Activated CD4-positive, alpha-beta T cell treated with anti-CD3 and anti-CD28 coated beads, Interleukin-2, amount 50 U/mL, for 4 hours (primary cell): ENCODE measurements at regions not wholly inside any gene's neighbourhood (a gene's known extent, or its start where the extent isn't known, plus 50 kb on each side); places are given as distances from the start of the nearest gene placed in this dataset.
"Not testable (repeated sequence)": the region's sequence is repeated elsewhere in the genome, so short reads cannot be mapped to it uniquely, and the experiment has no call there.

ENCODE experiments used
- DNase-seq, 2 experiments: peaks; one replicate each; pipeline ENCODE4 v3.0.0-alpha.2; 2020

DNA sequence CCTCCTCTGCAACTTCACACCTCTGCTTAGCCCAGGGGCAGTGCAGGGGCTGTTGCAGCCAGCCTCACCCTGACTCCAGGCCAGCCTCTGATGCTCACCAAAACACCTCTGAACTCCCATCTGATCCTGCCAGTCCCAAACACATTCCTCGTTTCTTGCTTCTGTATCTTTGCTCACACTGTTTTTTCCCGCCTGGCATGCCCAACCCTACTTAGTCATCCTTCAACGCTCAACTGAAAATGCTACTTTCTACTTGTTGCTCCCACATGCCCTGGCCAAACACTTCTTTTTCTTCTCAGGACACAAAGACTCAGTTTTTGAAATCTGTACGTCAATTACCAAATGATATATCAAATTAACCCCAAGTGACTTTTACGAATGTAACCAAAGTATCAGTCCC is 140.8 kb upstream of the ZBED5 start:
- DNase-seq: no peak

DNA sequence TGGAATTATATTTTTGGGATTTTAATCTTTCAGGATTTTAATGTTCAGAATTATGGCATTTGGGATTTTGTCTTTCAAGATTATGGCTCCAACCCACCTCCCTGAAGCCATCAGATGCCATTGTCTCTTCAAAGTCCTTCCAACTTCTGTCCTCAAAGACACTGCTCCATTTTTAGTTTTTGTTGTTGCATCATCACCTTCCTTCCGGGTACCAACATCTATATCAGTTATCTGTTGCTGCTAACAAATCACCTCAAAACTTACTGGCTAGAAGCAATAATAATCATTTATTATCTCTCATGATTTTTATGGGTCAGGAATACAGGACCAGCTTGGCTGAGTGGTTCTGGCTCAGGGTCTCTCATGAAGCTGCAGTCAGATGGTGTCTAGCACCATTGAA is 138.8 kb upstream of the ZBED5 start:
- DNase-seq: no peak

DNA sequence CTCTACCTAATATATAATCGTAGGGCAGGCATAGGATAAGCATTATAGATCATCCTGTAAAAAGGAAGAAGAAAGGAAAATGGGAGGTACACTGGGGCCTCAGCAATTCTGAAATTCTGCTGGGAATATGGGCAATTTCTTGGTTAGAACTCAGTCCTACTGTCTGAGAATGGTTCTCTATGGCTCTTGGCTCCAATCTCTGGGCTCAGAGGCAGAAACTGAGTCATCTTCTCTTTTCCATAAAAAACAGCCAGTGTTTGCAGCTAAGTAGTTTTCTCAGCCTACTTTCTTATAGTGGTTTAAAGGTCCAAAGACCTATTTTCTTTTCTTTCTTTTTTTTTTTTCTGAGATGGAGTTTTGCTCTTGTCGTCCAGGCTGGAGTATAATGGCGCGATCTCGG is 135.8 kb upstream of the ZBED5 start:
- no peak for DNase-seq

DNA sequence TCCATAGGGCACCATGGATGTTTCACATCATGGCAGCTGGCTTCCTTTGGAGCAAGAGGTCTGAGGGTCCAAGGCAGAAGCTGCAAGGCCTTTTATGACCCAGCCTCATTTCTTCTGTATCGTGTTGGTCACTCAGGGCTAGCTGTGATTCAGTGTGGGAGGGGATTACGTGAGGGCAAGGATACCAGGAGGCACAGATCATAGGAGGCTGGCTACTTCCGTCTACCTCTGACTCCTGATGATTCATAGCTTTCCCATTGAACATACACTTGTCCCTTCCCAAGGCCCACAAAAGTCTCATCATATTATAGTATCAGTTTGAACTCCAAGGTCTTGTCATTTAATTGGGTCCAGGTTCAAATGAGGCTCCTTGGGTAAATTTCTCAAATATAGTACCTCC is 135.3 kb upstream of the ZBED5 start:
- no peak for DNase-seq

DNA sequence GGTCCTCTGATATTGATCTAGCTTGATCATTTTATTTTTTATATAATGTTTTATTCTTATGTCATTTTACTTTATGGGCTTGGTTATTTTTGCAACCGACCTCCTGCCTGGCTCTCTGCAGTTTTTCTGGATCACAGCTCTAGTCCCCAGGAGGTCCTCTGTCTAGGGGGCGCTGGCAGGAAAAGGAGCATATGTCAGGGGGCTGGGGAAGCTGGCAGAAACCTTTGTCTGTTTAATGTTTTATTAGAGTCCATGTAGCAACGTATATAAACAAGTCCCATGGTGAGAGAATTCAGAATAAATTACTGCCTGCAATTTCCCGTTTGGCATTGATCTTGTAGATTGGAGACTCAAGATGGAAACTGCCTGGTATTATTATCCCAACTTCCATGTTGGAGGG is 133.5 kb upstream of the ZBED5 start:
- no peak for DNase-seq

DNA sequence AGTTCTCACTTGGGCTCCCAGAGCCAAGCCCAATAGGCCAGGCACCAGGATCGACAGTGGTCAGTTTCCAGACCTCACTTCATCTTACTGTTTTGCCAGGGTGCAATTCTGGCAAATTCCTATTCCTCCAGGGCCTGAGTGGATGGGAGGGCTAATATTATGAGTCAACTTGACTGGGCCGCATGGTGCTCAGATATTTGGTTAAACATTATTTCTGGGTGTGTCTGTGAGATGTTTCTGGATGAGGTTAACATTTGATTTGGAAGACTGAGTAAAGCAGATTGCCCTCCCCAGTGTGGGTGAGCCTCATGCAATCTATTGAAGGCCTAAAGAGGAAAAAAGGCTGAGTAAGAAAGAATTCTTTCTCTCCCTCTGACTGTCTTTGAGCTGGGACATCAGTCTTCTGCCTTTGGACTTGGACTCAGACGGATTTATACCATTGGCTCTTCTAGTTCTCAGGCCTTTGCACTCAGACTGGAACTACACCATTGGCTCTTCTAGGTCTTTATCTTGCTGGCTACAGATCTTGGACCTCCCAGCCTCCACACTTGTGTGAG is 132.9 kb upstream of the ZBED5 start:
- DNase-seq: no peak

DNA sequence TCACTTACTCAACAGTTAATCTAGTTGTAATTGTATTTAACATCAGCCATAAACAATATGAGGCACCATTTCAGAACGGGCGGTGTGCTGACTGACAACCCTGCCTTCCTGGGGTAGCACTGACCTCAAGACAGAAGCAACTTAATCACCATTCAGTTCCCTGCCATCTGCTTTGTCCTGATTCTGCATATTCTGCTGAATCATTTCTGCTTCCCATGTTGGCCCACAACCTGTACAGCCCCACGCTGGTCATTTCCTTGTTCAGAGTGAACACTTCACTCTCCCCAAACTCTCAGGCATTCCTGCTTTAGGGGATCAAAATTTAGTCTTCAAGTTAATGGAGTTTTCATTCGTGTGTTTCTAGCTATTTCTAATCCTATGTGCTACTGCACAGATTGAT is 132.3 kb upstream of the ZBED5 start:
- no peak for DNase-seq

DNA sequence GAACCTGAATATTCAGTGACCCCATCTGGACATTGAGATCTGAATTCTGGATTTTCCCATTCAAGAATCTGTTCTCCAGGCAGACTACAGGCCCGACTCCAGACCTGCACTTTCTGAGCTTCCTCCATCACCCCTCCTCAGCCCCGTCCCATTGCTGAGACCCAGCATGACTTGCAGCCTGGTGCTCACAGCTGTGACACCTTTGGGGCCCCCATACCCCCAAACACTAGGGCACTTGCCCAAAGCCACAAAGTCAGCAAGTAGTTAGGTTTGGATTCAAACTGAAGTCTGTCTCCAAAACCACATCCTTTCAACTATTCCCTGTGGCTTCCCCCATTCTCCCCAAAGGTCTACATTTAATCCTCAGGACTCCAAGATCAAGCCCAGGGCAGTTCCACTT is 128.2 kb upstream of the ZBED5 start:
- DNase-seq: no peak

DNA sequence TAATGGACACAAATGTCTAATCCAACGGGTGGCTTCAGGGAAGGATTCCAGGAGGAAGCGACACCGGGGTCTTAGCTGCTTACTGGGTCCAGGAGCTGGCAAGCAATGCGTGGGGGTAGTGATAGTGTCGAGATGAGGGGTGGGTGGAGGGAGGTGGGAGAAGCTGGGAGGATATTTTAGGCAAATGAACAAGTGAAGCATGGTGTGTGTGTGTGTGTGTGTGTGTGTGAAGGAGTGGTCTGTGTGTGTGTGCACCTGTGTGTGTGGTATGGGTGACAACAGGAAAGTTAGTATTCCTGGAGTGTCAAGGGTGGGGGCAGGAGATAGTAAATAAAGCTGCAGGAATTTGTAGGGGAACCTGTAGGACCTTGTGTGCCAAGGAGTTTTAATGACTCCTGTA is 126.9 kb upstream of the ZBED5 start:
- no peak for DNase-seq

DNA sequence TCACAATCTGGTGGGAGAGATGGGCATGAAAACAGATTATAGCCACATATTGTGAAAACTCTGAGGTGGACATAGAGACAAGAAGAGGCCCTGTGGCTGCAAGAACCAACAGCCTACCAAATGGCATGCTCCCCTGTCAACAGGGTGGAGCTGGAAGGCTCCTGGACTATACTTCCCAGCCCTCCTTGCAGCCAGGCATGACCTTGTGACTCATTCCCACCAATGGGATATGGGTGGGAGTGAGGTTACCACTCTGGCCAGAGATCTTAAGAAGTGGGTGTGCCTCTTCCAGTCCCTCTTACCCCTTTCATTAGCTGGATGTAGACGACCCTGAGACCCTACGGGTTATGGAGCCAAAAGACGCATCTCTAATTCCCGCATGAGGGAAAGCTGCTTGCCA is 126.4 kb upstream of the ZBED5 start:
- DNase-seq: no peak

DNA sequence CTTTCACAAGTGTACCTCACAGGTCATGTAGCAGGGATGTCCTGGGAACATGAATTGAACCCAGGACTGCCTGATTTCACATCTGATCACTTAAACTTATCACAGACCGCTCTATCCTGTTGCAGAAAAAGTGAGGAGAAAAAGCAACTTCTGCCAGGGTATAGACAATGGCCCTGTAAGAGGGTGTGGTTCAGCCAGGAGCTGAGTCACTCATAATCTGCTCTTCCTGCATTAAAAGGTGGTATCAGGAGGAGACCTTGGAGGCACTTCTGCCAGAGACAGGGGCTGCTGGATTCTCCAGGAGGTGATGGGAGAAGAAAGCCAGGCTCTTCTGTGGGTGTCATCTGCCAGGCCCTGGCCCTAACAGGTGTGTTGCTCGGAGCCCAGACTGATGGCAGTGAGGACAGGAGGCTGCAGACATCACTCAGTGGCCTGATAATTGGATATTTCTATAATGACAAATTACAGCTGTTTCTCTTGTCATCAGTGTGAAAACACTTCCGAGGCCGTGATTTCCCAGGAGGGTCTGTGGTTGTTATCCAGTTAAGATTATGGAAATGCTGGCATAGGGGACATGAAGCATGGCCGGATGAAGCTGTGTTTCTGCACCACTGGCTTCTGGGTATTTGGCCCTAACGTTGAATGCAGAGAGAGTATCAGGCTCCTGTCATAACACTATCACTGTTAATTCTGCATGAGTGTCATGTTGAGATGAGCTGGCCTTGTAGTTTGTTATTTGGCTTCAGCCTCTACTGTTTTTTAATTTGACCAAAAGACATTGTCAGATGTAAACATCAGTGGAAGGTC is 125.1 kb upstream of the ZBED5 start:
- no peak for DNase-seq

DNA sequence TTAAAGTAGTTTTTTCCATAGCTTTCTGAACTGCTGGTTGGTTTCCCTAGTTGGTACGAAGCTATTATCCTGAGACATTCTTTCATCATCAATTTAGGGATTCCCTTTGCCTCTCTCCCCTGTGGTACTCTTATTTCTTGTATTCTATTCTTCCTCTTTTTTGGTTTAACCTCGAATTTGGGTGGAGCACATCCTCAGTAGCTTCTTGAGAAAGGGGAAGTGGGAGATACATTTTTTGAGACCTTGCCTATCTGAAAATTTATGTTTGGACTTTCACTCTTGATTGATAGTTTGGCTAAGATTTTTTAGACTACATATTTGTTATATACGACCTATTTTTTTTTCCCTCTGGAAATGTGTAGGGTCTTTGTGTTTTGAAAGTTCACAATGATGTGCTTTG is 121.7 kb upstream of the ZBED5 start:
- DNase-seq: no peak

DNA sequence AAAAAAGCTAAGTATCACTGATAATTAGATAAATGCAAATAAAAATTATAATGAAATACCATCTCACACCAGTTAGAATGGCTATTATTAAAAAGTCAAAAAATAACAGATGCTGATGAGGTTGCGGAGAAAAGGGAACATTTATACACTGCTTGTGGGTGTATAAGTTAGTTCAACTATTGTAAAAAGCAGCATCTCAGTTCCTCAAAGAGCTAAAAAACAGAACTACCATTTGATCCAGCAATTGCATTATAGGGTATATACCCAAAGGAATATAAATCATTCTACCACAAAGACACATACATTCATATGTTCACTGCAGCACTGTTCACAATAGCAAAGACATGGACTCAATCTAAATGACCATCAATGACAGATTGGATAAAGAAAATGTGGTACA is 120.3 kb upstream of the ZBED5 start:
- DNase-seq: no peak

DNA sequence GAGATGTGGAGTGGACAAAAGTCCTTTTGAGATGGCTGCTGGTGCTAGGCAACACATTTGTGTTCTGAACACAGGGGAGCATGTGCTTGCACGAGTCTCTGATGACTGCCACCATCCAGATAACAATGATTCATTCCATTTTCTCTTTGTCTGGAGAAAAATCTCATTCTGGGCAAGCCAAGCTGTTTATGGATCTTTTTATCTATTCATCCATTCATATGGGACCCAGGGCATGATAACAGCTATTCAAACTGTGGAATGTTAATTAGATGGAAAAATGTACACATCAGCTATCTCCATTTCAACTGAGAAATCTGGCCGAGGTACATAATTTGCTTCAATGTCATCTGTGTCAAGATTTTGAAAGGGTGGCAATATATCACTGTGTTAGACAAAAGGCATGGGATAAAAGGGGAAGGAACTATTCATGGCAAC is 117.5 kb upstream of the ZBED5 start:
- DNase-seq: no peak

DNA sequence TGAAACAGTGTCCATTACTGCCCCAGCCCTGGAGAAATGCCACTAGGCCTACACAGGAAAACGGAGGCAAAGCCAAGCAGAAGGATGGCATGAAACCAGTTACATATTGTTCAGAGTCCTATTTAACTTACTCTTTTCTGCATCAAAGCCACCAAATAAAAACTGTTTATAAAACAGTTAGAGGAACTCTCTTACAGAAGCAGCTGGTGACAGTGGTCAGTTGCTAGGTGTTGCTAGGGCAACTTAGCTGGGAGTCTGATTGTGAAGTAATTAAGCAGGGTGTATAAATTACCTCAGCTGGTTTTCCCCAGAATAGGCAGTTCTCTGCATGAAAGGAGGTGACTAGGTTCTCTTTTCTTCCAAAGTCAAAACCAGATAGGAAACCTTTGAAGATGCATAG is 115.6 kb upstream of the ZBED5 start:
- no peak for DNase-seq

DNA sequence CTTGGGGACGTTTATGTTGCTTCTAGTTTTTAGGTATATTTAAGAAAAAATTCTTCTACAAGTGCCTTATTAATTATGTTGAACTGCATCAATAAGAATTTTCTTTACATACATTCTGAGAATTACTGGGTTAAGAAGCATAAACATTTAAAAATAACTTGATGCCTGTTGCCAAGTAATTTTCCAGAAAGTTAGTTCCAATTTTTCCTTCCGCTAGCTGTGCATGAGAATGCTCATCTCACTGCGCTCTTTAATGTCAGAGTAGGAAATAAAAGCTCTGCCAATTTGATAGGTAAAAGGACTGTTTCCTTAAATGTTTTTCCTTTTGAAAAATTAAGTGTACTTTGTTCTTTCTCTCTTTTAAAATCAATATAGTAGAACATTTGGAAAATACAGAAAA is 113.1 kb upstream of the ZBED5 start:
- no peak for DNase-seq

DNA sequence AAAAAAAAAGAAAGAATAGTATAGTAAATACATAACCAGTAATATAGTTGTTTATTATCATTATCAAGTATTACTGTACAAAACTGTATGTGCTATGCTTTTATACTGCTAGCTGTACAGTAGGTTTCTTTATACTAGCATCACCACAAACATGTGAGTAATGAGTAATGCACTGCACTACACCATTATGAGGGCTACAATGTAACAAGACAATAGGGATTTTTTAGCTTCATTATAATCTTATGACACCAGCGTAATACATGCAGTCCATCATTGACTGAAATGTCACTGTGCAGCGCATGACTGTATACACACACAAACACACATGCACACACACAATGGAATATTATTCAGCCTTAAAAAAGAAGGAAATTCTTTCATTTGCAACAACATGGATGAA is 111.5 kb upstream of the ZBED5 start:
- DNase-seq: no peak

DNA sequence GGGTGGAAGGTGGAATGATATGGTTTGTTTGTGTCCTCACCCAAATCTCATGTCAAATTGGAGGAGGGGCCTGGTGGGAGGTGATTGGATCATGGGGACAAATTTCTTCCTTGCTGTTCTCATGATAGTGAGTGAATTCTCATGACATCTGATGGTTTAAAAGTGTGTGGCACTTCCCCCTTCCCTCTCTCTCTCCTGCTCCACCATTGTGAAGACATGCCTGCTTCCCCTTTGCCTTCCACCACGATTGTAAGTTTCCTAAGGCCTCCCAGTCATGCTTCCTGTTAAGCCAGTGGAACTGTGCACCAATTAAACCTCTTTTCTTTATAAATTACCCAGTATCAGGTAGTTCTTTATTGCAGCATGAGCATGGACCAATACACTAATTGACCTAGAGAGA is 99.0 kb upstream of the ZBED5 start:
- DNase-seq: not testable (repeated sequence)

DNA sequence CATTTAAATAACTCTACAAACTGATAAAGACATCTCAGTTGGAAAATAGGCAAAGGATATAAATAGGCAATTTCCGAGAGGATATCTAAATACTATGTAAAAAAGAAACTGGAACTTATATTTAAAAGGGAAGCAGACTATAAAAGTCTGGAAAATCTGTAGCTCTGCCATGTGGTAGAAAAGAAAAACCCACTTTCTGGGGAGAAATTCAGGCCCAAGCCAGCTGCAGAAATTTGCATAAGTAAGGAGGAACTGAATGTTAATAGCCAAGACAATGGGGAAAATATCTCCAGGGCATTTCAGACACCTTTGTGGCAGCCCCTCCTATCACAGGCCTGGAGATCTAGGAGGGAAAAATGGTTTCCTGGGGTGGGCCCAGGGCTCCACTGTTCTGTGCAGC is 97.8 kb upstream of the ZBED5 start:
- no peak for DNase-seq

DNA sequence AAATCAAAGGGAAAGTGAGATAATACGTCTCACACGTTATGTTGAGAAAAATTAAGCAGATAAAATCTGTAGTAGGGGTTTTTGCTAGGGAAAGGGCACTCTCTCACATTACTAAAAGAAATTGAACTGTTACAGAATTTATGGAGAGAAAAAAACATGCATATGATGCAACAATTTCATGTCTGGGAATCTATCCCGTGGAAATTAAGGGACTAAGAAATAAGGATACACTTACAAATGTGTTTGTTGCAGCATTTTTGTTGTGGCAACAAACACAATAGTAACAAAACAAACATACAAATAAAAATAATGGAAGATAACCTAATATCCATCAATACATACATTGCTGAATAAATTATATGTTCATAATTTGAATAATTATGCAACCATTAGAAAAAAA is 96.3 kb upstream of the ZBED5 start:
- DNase-seq: no peak

DNA sequence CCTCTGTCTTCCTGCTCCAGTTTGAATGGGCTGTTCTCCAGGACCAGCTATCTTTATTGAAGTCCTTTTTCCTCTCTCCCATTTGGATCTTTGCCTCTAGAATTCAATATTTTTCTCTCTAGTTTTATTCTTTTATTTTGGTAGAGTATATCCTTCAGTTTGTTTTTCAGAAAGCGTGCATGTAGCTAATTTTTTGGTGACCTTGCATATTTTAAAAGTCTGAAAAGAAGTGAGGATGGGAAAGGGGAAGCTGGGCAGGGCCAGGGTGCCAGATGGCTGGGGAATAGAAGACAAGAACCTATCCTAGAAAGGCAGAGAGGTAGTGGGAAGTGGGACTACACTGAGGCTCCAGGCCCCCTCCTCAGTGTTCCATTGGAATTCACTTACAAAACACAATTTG is 95.0 kb upstream of the ZBED5 start:
- DNase-seq: no peak

DNA sequence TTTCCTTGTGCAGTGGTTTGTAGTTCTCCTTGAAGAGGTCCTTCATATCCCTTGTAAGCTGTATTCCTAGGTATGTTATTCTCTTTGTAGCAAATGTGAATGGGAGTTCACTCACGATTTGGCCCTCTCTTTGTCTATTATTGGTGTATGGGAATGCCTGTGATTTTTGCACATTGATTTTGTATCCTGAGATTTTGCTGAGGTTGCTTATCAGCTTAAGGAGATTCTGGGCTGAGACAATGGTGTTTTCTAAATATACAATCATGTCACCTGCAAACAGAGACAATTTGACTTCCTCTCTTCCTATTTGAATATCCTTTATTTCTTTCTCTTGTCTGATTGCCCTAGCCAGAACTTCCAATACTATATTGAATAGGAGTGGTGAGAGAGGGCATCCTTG is 90.1 kb upstream of the ZBED5 start:
- not testable (repeated sequence) for DNase-seq

DNA sequence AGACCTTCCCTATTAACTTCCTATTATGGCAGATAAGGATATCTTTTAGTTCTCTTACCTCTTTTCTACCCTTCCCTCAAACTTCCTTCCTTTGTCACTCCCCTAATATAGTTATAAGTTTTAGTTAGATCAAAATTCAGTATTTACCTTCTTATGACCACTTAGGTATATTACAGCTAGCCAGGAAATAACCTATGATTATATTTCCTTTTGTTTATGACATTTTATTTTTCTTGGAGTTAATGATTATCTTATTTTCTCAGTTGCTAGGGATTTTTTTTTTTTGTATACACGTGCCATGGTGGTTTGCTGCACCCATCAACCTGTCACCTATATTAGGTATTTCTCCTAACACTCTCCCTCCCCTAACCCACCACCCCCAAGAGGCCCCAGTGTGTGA is 88.2 kb upstream of the ZBED5 start:
- DNase-seq: no peak

DNA sequence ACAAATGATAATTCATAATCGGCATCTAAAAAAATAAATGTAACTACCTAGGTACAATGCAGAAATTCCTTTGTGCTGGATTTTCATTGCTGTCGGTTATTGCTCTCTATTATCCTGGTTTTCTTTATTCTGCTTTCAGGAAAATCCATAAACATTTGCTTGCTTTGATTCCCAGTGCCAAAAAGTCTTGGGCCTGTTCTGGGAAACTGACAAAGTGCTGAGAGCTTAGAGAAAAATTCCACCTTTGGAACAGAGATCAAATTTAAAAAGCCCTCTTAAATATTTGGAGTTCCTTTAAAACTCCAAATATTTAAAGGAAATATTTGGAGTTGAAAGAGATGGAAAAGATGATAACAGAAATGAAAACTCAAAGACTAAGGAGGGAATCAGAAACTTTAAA is 87.3 kb upstream of the ZBED5 start:
- DNase-seq: no peak

DNA sequence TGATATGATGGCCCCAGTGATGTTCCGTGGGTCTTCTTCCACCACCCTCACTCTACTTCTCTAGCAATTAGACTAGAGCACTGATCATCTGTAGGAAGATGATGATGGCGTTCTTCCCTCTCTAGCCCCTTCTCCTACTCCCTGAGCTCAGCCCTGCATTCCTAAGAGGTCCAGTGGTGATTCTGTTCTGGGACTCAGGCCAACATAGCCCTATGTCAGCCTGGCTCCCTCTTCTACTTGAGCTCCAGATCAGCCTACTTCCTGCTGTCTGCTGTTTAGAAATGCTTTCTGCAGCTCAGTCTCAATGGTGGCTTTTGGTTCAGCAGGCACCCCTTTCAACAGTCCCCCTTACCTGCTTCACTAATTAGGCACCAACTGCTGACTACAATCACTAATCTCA is 86.1 kb upstream of the ZBED5 start:
- DNase-seq: no peak
